Activated T-cell treated with anti-CD3 and anti-CD28 coated beads for 24 hours (primary cell): ENCODE measurements at regions not wholly inside any gene's neighbourhood (a gene's known extent, or its start where the extent isn't known, plus 50 kb on each side); places are given as distances from the start of the nearest gene placed in this dataset.

Experiments used
- DNase-seq: peaks from one replicate; pipeline ENCODE4 v3.0.0-alpha.2; 2020; ENCODE audit warnings: low read depth

- DNase-seq, result no peak
Observed at GRCh38 chr14:86513564-86513963, 983.6 kb downstream of the FLRT2 start.

- DNase-seq, result no peak
Observed at GRCh38 chr14:86513056-86513455, 983.1 kb downstream of the FLRT2 start.

DNA sequence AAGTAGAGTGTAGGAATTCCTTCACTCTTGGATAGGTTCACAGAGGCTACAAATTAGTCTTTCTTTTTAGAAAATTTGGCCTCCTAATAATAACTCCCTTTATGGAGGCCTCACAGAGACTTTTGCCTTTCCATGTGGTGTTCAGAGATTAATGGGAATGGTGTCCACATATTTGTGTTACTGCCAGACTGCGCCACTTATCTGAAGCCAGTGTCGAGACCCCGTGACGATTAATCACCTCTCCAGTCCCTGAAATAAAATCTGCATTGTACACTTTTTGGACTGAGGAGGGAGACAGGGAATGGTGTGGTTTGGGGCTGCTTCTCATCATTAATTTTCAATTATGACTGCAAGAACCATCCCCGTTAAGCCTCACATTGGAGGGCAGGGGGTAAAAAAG, 980.5 kb downstream of the FLRT2 start:
- no peak for DNase-seq

- DNase-seq, result no peak
Observed at GRCh38 chr14:86505808-86506207, 975.9 kb downstream of the FLRT2 start.

GRCh38 chr14:86501611-86502010, 971.7 kb downstream of the FLRT2 start:
- no peak for DNase-seq

GRCh38 chr14:86491743-86492142, 961.8 kb downstream of the FLRT2 start:
- no peak for DNase-seq

GRCh38 chr14:86481104-86481503, 951.2 kb downstream of the FLRT2 start:
- DNase-seq, result no peak

DNA sequence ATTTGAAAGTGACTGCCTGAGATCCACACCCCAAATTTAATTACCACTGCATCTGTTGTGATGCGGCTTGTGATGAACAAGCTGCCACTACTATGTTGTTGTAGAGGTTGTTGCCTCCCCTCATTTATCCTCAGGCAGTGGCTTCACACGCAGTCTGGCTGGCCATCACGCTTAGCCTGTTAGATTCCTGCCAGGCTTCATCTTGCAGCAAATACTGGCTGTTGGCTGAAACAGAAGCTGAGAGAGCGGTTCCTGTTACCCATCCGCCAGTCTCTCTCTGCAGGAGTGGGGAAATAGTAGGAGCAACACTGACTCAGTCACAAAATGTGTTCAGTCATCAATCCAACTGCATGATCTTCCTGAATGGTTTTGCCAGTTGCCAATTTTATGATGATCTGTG, 934.4 kb downstream of the FLRT2 start:
- no peak for DNase-seq

- no peak for DNase-seq
Observed at GRCh38 chr14:86462193-86462753, 932.3 kb downstream of the FLRT2 start.

DNA sequence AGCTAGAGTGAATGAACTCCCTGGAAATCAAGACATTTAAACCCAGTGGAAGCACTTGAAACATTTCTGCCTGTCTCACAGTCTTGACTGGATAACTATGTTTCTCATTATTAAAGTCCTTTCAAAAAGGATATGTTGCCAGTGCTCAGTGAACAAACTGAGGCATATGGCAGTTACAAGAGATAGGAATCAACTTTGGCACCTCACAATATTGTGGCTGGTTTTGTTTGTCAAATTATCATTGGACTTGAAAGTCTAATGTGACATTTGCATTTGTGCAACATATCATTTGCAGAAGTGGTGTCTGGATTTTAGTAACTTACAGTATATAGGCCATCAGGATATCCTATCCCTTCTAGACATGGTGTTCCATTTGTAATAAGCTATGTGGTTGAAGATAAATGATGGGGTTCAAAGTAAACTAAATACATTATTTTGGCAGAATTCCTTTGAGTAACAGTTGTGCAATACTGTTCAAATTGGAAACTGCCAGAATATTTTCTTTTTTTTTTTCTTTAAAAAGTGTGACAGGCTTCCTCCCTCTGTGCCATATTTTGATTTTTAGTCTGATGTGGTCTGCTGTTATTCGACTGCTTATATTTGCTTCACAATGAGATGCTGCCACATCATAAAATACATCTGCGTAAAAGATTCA, 927.7 kb downstream of the FLRT2 start:
- DNase-seq, result no peak

DNA sequence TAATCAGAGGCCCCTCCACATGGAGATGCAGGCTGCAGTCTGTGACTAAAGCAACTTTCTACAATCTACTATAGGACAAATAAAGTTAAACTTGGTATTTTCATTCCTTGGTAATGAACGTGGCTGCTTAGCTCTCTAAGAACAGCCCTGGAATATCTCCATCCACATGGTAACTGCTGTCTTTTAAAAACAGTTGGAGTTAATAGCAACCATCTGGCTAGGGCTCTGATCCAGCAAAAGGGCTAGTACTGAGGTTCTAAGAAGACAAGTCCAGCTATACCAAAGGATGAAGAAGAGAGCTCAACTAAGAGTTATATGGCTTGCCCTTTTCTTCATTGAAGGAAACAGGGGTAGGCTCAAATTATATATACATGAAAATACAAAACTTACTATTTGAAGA, 920.1 kb downstream of the FLRT2 start:
- no peak for DNase-seq

GRCh38 chr14:86442135-86442534, 912.2 kb downstream of the FLRT2 start:
- DNase-seq, result no peak

GRCh38 chr14:86430853-86431252, 900.9 kb downstream of the FLRT2 start:
- DNase-seq, result no peak

DNA sequence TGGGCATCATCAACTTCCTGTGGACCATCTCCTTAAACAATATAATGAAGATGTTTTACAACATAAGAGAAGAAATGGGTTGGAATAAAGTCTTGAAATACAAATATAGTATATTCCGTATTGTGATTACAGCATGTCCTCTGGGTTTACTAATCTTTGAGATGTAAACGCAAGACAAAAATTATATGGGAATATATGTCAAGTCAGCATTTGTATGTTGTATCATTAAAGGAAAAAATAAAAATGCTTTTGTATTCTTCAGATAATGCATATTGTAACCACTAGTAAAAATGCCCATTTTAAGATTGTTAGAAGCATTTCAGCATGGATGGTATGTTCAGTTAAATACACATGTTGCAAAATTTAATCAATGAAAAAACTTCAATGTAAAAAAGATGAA, 893.3 kb downstream of the FLRT2 start:
- DNase-seq, result no peak

DNA sequence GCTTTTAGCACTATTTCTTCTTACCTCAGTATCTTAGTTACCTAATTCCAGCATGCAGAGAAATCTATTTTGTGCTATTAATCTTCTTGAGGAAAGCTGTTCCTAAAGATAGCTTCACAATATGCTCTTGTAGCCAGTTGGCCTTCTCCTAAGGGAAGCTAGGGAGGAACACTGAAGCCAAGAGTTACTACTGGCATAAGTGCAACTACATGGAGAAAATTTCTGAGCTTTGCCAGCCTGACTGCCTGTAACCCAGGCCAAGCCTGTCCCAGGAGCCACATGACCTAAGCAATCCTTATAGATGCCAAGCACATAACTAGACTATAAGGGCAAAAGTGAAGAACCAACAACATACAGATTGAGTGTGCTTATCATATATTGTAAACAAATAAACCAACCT, 890.2 kb downstream of the FLRT2 start:
- no peak for DNase-seq

GRCh38 chr14:86414146-86414545, 884.2 kb downstream of the FLRT2 start:
- no peak for DNase-seq

GRCh38 chr14:86404989-86405649, 875.2 kb downstream of the FLRT2 start:
- no peak for DNase-seq

- no peak for DNase-seq
Observed at GRCh38 chr14:86404425-86404824, 874.5 kb downstream of the FLRT2 start.

DNA sequence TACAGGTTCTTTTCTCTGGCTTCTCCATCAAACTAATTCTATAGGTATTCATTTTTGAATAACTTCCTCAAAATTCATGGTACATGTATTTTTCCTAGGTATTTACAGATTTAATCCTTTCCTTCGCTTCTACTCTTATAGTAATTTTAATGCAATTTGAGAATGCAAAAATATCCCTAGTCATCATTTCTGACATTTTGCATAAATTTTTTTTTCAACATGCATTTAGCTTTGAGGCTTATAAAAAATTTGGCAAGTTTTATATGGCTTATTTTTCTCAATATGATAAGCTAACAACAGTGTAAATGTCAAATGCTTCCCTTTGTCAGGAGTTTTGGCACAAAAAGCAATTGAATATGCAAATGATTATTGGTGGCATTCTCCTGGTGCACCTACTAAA, 872.6 kb downstream of the FLRT2 start:
- DNase-seq, result no peak

GRCh38 chr14:86391085-86391484, 861.1 kb downstream of the FLRT2 start:
- no peak for DNase-seq

DNA sequence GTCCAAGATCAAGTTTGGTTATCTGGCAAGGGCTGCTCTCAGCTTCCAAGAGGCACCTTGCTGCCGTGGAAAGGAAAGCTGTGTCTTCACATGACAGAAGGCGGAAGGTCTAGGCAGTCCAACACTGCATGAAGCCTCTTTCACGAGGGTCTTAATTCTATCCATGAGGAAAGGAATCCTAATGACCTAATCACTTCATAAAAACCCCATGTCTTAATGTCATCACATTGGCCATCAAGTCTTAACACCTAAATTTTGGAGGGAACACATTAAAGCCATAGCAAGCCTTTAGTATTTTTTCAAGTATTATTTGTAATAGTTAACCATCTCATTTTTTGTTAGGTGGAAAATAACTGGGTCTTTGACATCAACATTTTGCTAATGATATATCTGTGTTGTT, 858.3 kb downstream of the FLRT2 start:
- no peak for DNase-seq

GRCh38 chr14:86373886-86374285, 843.9 kb downstream of the FLRT2 start:
- DNase-seq, result no peak

GRCh38 chr14:86372402-86372801, 842.5 kb downstream of the FLRT2 start:
- no peak for DNase-seq

DNA sequence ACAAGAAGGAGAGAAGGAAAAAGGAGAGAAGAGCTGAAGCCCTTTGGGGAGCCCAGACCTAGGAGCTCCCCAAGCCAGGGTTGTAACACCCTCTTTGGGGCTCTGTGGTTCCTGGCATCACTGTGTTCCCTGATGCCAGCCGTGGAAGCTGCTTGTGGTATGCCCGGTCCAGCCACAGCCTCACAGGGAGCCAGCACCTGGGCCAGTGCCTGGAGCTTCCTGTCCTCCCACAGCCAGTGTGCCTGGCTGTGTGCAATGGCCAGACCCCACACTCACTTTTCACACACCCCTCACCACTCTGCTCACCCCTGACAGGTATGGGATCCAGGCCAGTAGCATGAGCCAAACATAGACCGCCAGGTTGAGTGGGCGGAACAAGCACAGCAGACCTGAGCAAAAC, 834.7 kb downstream of the FLRT2 start:
- no peak for DNase-seq
